Myocyte (in vitro differentiated cells): ENCODE measurements at regions not wholly inside any gene's neighbourhood (a gene's known extent, or its start where the extent isn't known, plus 50 kb on each side); places are given as distances from the start of the nearest gene placed in this dataset. TPM values are rescaled to one million over a fixed set of nuclear protein-coding genes. Genes with fewer than 3 reads are reported as not detected.
A peak's percentile ranks its signal among the peaks of the same experiment; 100 is the strongest.

ENCODE experiments used
- DNase-seq: peaks from one replicate; pipeline ENCODE4 v3.0.0-alpha.2; 2012; ENCODE audit warnings: low read depth
- microRNA counts: library from miRNA; unstranded; fragments of <30 nt; microRNA quantifications from one replicate; lab custom pipeline; 2016

GRCh38 chrX:134172588-134173259, 64.3 kb upstream of the CCDC160 start:
- no peak for DNase-seq

GRCh38 chrX:134173541-134174272, 63.3 kb upstream of the CCDC160 start:
- DNase-seq, result no peak

GRCh38 chrX:134174273-134174660, 62.7 kb upstream of the CCDC160 start:
- no peak for DNase-seq

GRCh38 chrX:134174859-134175258, 62.1 kb upstream of the CCDC160 start:
- DNase-seq, result no peak

- DNase-seq, result no peak
Observed at GRCh38 chrX:134177527-134177926, 59.5 kb upstream of the CCDC160 start.

- DNase-seq, result no peak
Observed at GRCh38 chrX:134180601-134181274, 56.2 kb upstream of the CCDC160 start.

- no peak for DNase-seq
Observed at GRCh38 chrX:134181275-134181660, 55.7 kb upstream of the CCDC160 start.

GRCh38 chrX:134183665-134184064, 53.3 kb upstream of the CCDC160 start:
- no peak for DNase-seq

GRCh38 chrX:134184936-134185335, 52.0 kb upstream of the CCDC160 start:
- DNase-seq, result no peak

- DNase-seq, result no peak
Observed at GRCh38 chrX:134186362-134187121, 50.4 kb upstream of the CCDC160 start.

MicroRNAs in the stretch of these regions (microRNA counts, 767-probe panel; counts per million panel counts)
- 9,828 counts per million, percentile 35 among the panel's probes with 10 or more counts for microRNA hsa-miR-106a-5p+hsa-miR-17-5p (lab: Ali Mortazavi, UCI)
- microRNA hsa-miR-18b-5p (lab: Ali Mortazavi, UCI), result not detected
- not detected for microRNA hsa-miR-363-3p (lab: Ali Mortazavi, UCI)
